ENCODE measurements at regions not wholly inside any gene's neighbourhood (a gene's known extent, or its start where the extent isn't known, plus 50 kb on each side); places are given as distances from the start of the nearest gene placed in this dataset.

DNA sequence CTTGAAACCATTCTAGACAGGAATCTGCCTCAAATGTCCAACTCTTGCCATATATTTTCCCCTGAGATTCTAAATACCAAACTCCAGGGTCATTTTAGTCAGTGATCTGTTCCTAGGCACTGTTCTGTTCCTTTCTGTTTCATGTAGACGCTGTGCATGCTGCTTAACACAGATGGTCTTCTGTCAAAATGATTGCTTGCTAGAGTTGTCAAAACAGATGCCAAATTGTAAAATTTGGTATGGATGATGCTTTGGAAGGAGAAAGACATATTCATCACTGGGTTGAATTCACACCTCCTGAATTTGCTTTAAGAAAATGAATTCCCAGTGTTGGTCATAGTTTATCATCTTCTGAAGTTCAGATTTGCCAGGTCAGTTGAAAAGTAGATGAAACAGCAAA is 425.9 kb downstream of the ETS1 start:
- H3K9me3 Mint-ChIP-seq, result no peaks in the 10 kb centered on the region
- Histone ChIP-seq H3K9me2 (ENCODE audit: insufficient read depth) (no peaks in the 10 kb centered on the region), H4K20me1 (replicated peaks; ENCODE audit: insufficient read depth) (no peaks in the 10 kb centered on the region), H2AFZ (no peak overlapping the region), H3K4me1 (ENCODE audit: insufficient read depth) (no peaks in the 10 kb centered on the region), H3K79me2 (replicated peaks; ENCODE audit: insufficient read depth) (no peaks in the 10 kb centered on the region), H3K36me3 (ENCODE audit: insufficient read depth) (no peaks in the 10 kb centered on the region), H3F3A (replicated peaks; ENCODE audit: low read depth) (no peaks in the 10 kb centered on the region), H3K27me3 (ENCODE audit: insufficient read depth) (no peaks in the 10 kb centered on the region), H3K27ac (ENCODE audit: low read depth) (no peak overlapping the region), H3K4me3 (no peak overlapping the region), H3K4me2 (no peak overlapping the region)
- no peaks in the 10 kb centered on the region for H3K36me3 Mint-ChIP-seq (ENCODE audit: low read depth)
- peaks cover 2% of the 10 kb centered on the region for H3K27me3 Mint-ChIP-seq (ENCODE audit: insufficient read depth, low read depth, poor library complexity)
- DNase-seq (ENCODE audit: low spot score), result no peak
- H3K27ac Mint-ChIP-seq, result no peak overlapping the region
- no peaks in the 10 kb centered on the region for H3K4me1 Mint-ChIP-seq
- no peak for ATAC-seq
- no peak for TF ChIP-seq NANOG (IDR thresholded peaks at IDR 0.05; ENCODE audit: borderline replicate concordance)
- no peak for TF ChIP-seq ZNF462 (CRISPR knock-in tag; IDR thresholded peaks at IDR 0.05)
- no peak for TF ChIP-seq CTCF (conservative IDR thresholded peaks at IDR 0.05; ENCODE audit: low read depth in 2 of 2)
- no peak for TF ChIP-seq POLR2AphosphoS5 (IDR thresholded peaks at IDR 0.05; ENCODE audit: low read depth)
- TF ChIP-seq CREB1 (CRISPR knock-in tag; IDR thresholded peaks at IDR 0.05; ENCODE audit: low read depth), result no peak
- TF ChIP-seq ZNF331 (CRISPR knock-in tag; IDR thresholded peaks at IDR 0.05; ENCODE audit: low read depth), result no peak
- no peak for TF ChIP-seq EZH2phosphoT487 (IDR thresholded peaks at IDR 0.05; ENCODE audit: unreplicated experiment)
- no peak for TF ChIP-seq JUNB (IDR thresholded peaks at IDR 0.05; ENCODE audit: unreplicated experiment)
- TF ChIP-seq STAT1 (IDR thresholded peaks at IDR 0.05; ENCODE audit: unreplicated experiment), result no peak
- TF ChIP-seq ETS1 (IDR thresholded peaks at IDR 0.05), result no peak
- TF ChIP-seq EZH2 (IDR thresholded peaks at IDR 0.05; ENCODE audit: low read depth, unreplicated experiment), result no peak
- TF ChIP-seq, protein P1, sequence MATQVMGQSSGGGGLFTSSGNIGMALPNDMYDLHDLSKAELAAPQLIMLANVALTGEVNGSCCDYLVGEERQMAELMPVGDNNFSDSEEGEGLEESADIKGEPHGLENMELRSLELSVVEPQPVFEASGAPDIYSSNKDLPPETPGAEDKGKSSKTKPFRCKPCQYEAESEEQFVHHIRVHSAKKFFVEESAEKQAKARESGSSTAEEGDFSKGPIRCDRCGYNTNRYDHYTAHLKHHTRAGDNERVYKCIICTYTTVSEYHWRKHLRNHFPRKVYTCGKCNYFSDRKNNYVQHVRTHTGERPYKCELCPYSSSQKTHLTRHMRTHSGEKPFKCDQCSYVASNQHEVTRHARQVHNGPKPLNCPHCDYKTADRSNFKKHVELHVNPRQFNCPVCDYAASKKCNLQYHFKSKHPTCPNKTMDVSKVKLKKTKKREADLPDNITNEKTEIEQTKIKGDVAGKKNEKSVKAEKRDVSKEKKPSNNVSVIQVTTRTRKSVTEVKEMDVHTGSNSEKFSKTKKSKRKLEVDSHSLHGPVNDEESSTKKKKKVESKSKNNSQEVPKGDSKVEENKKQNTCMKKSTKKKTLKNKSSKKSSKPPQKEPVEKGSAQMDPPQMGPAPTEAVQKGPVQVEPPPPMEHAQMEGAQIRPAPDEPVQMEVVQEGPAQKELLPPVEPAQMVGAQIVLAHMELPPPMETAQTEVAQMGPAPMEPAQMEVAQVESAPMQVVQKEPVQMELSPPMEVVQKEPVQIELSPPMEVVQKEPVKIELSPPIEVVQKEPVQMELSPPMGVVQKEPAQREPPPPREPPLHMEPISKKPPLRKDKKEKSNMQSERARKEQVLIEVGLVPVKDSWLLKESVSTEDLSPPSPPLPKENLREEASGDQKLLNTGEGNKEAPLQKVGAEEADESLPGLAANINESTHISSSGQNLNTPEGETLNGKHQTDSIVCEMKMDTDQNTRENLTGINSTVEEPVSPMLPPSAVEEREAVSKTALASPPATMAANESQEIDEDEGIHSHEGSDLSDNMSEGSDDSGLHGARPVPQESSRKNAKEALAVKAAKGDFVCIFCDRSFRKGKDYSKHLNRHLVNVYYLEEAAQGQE (IDR thresholded peaks at IDR 0.05; ENCODE audit: unreplicated experiment), result no peak
- TF ChIP-seq ZNF114 (CRISPR knock-in tag; IDR thresholded peaks at IDR 0.05), result no peak
- no peak overlapping the region for H3K4me3 Mint-ChIP-seq

All from GM23338 (cell line).